Lower leg skin (tissue), 3 donors: ENCODE measurements at regions not wholly inside any gene's neighbourhood (a gene's known extent, or its start where the extent isn't known, plus 50 kb on each side); places are given as distances from the start of the nearest gene placed in this dataset.
"Not testable (repeated sequence)": the region's sequence is repeated elsewhere in the genome, so short reads cannot be mapped to it uniquely, and the experiment has no call there.

Source experiments
- POLR2A ChIP-seq, 2 donors: fragments of 450-650 bp; IDR thresholded peaks; one replicate each; pipeline ENCODE4 v1.6.1; 2016 to 2017; ENCODE audit warnings: antibody characterized with exemption in 2 of 2, mild to moderate bottlenecking in 1 of 2, moderate library complexity in 1 of 2
- TF ChIP-seq, protein P1 (sequence below), 3 donors: fragments of 450-650 bp; IDR thresholded peaks; one replicate each; pipeline ENCODE4 v1.5.1; 2016; ENCODE audit warnings: antibody characterized with exemption in 3 of 3, mild to moderate bottlenecking in 3 of 3, moderate library complexity in 2 of 3

DNA sequence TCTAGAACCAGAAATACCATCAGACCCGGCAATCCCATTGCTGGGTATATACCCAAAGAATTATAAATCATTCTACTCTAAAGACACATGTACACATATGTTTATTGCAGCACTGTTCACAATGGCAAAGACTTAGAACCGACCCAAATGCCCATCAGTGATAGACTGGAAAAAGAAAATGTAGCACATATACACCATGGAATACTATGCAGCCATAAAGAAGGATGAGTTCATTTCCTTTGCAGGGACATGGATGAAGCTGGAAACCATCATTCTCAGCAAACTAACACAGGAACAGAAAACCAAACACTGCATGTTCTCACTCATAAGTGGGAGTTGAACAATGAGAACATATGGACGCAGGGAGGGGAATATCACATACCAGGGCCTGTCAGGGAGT lies 64.2 kb upstream of the ADTRP start:
- not testable (repeated sequence) for TF ChIP-seq POLR2A (IDR thresholded peaks at IDR 0.05)
- TF ChIP-seq, protein P1, sequence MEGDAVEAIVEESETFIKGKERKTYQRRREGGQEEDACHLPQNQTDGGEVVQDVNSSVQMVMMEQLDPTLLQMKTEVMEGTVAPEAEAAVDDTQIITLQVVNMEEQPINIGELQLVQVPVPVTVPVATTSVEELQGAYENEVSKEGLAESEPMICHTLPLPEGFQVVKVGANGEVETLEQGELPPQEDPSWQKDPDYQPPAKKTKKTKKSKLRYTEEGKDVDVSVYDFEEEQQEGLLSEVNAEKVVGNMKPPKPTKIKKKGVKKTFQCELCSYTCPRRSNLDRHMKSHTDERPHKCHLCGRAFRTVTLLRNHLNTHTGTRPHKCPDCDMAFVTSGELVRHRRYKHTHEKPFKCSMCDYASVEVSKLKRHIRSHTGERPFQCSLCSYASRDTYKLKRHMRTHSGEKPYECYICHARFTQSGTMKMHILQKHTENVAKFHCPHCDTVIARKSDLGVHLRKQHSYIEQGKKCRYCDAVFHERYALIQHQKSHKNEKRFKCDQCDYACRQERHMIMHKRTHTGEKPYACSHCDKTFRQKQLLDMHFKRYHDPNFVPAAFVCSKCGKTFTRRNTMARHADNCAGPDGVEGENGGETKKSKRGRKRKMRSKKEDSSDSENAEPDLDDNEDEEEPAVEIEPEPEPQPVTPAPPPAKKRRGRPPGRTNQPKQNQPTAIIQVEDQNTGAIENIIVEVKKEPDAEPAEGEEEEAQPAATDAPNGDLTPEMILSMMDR (IDR thresholded peaks at IDR 0.05): not testable (repeated sequence)
